GM12878 (cell line): ENCODE measurements at regions not wholly inside any gene's neighbourhood (a gene's known extent, or its start where the extent isn't known, plus 50 kb on each side); places are given as distances from the start of the nearest gene placed in this dataset.

Source experiments
- ATAC-seq: fragments of 200-7000 bp; cut with Tn5 transposase; 3 replicates; pipeline ENCODE4 v1.9.1; 2020; ENCODE audit warnings: mild to moderate bottlenecking, moderate library complexity
- BruUV-seq: library from RNA; stranded (reverse); fragments of 400-500 nt; replicated peaks from 2 replicates; lab custom pipeline; 2021; lab: Mats Ljungman, UMichigan
- CTCF ChIA-PET: fragments of 300-600 bp; sonication (Branson Sonifier 250); formaldehyde crosslinking; extraction: SDS; loops from one replicate; lab custom pipeline; 2021; ENCODE audit warnings: inconsistent platforms; lab: Yijun Ruan, JAX
- POLR2A ChIA-PET: fragments of 350-600 bp; formaldehyde crosslinking; extraction: SDS; loops from one replicate; lab custom pipeline; 2021; ENCODE audit warnings: inconsistent platforms; lab: Charles Lee
- RAD21 ChIA-PET: fragments of 300-600 bp; sonication (Branson Sonifier 250); formaldehyde crosslinking; loops from one replicate; lab custom pipeline; 2023; ENCODE audit warnings: antibody characterized with exemption; ENCODE audit not compliant: unreplicated experiment; lab: Charles Lee
- SMC1A ChIA-PET: fragments of 300-600 bp; sonication (Branson Sonifier 250); formaldehyde crosslinking; loops from one replicate; lab custom pipeline; 2023; ENCODE audit not compliant: unreplicated experiment, uncharacterized antibody; lab: Charles Lee
- DNase-seq: peaks from one replicate; pipeline ENCODE4 v3.0.0-alpha.2; 2011; ENCODE audit warnings: low read depth, low spot score
- FAIRE-seq: peaks from 3 replicates; lab custom pipeline; 2011; peaks lifted over from hg19 to GRCh38; lab: Jason Lieb, UNC
- H2AFZ ChIP-seq: 2 replicates; pipeline ENCODE4 v1.6.0; 2011; ENCODE audit warnings: low read depth, low read length, control low read depth; ENCODE audit not compliant: control insufficient read depth
- H3K27ac ChIP-seq: 2 replicates; pipeline ENCODE4 v1.5.1; 2011; ENCODE audit warnings: control low read depth; ENCODE audit not compliant: control insufficient read depth, insufficient read depth
- H3K27me3 ChIP-seq, 2 experiments: replicated peaks in 1 of 2; 2 replicates each; pipeline versions ENCODE4 v1.6.0 to v1.6.1; 2011; ENCODE audit warnings: low read length in 1 of 2; ENCODE audit not compliant: control insufficient read depth in 2 of 2, insufficient read depth in 2 of 2
- H3K36me3 ChIP-seq, 2 experiments: 2 replicates each; pipeline ENCODE4 v1.5.1; 2011; ENCODE audit warnings: low read length in 1 of 2; ENCODE audit not compliant: control insufficient read depth in 2 of 2, insufficient read depth in 2 of 2
- H3K4me1 ChIP-seq: 2 replicates; pipeline ENCODE4 v1.6.1; 2011; ENCODE audit warnings: mild to moderate bottlenecking, low read length, moderate library complexity, mixed read lengths; ENCODE audit not compliant: control insufficient read depth, insufficient read depth
- H3K4me2 ChIP-seq: 2 replicates; pipeline ENCODE4 v1.6.0; 2011; ENCODE audit warnings: control low read depth; ENCODE audit not compliant: control insufficient read depth, insufficient read depth
- H3K4me3 ChIP-seq: fragments of 200-600 bp; sonication (generic); 2 replicates; pipeline ENCODE4 v1.5.1; 2016
- H3K79me2 ChIP-seq: 2 replicates; pipeline ENCODE4 v1.6.0; 2011; ENCODE audit warnings: low read length; ENCODE audit not compliant: control insufficient read depth, insufficient read depth
- H3K9ac ChIP-seq: 2 replicates; pipeline ENCODE4 v1.8.0; 2011; ENCODE audit warnings: low read length, control low read depth, mixed read lengths; ENCODE audit not compliant: control insufficient read depth, insufficient read depth
- H3K9me3 ChIP-seq: replicated peaks from 3 replicates; pipeline ENCODE4 v1.5.1; 2011; ENCODE audit warnings: mild to moderate bottlenecking, low read length; ENCODE audit not compliant: control insufficient read depth, insufficient read depth
- H4K20me1 ChIP-seq: 2 replicates; pipeline ENCODE4 v1.6.0; 2011; ENCODE audit not compliant: control insufficient read depth, insufficient read depth
- E2F8 ChIP-seq: fragments of 450-650 bp; IDR thresholded peaks from 2 replicates; pipeline ENCODE4 v1.6.1; 2018; ENCODE audit warnings: mild to moderate bottlenecking, low read depth, moderate library complexity; ENCODE audit not compliant: partially characterized antibody
- KAT2A ChIP-seq: conservative IDR thresholded peaks from 2 replicates; pipeline ENCODE4 v1.6.1; 2011; ENCODE audit warnings: low read depth, low read length; ENCODE audit not compliant: control insufficient read depth
- NFXL1 ChIP-seq: fragments of 450-650 bp; IDR thresholded peaks from 2 replicates; pipeline ENCODE4 v1.6.1; 2017; ENCODE audit warnings: antibody characterized with exemption, mild to moderate bottlenecking, borderline replicate concordance
- POLR2A ChIP-seq: IDR thresholded peaks from 2 replicates; pipeline ENCODE4 v1.6.1; 2011; ENCODE audit warnings: low read depth, mild to moderate bottlenecking, low read length
- POU2F2 ChIP-seq: IDR thresholded peaks from 3 replicates; pipeline ENCODE4 v1.6.1; 2011; ENCODE audit warnings: low read depth, mild to moderate bottlenecking, low read length, borderline replicate concordance
- SMARCA5 ChIP-seq: fragments of 450-650 bp; IDR thresholded peaks from 2 replicates; pipeline ENCODE4 v1.6.1; 2017; ENCODE audit warnings: mild to moderate bottlenecking
- SUPT20H ChIP-seq: IDR thresholded peaks from 2 replicates; pipeline ENCODE4 v1.6.1; 2011; ENCODE audit warnings: low read depth, mild to moderate bottlenecking, low read length, moderate library complexity, borderline replicate concordance; ENCODE audit not compliant: control insufficient read depth
- ZNF207 ChIP-seq: fragments of 450-650 bp; IDR thresholded peaks from 2 replicates; pipeline ENCODE4 v1.6.1; 2014; ENCODE audit warnings: antibody characterized with exemption, mild to moderate bottlenecking, borderline replicate concordance
- WGBS: methylation state at CpG from one replicate; pipeline ENCODE4 v1.1.6; 2016; ENCODE audit warnings: low lambda C conversion rate; ENCODE audit not compliant: insufficient replicate concordance, insufficient coverage; ENCODE audit errors: missing lambda C conversion rate; 5-methylcytosine and 5-hydroxymethylcytosine counted together
- in situ Hi-C: fragments of 300-500 bp; cut with MboI; formaldehyde crosslinking; loops from 9 replicates; pipeline ENCODE4 v1.14.3; 2018; ENCODE audit warnings: mixed read lengths
- intact Hi-C: fragments of 100-400 bp; cut with micrococcal nuclease; formaldehyde crosslinking; loops from one replicate; pipeline ENCODE4 v1.14.2; 2022; ENCODE audit not compliant: unreplicated experiment
- TF ChIP-seq, protein P1 (sequence below): IDR thresholded peaks from 2 replicates; pipeline ENCODE4 v1.6.1; 2011; ENCODE audit warnings: borderline replicate concordance, low read depth, mild to moderate bottlenecking, moderate library complexity, mixed read lengths, low read length; ENCODE audit not compliant: insufficient read depth; ENCODE audit errors: extremely low read length
- TF ChIP-seq, protein P2 (sequence below): fragments of 450-650 bp; IDR thresholded peaks from 2 replicates; pipeline ENCODE4 v1.6.1; 2014; ENCODE audit warnings: mild to moderate bottlenecking
- TF ChIP-seq, protein P3 (sequence below): fragments of 150-350 bp; IDR thresholded peaks from 2 replicates; pipeline ENCODE4 v1.6.1; 2014; ENCODE audit warnings: mild to moderate bottlenecking, low read depth, low read length
- TF ChIP-seq, protein P4 (sequence below): IDR thresholded peaks from 2 replicates; pipeline ENCODE4 v1.6.1; 2012; ENCODE audit warnings: low read length, inconsistent platforms

DNA sequence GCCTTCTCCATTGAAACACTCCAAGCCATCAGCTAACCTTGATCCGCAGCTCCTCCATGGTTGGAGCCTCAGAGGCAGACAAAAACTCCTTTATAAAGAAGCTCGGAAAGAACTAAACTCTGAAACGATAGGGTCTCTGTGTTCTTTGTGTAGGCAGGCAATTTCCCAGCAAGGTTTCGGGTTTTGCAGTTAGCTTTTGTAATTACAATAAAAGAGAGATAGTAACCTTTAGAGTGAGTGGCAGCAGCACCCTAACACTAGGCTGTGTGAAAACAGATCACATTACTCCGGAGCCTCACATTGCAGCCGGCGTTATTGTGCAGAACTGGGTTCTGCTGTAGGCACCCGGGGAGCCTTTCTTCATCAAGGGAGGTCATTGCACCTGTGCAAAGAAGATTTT is 115.8 kb upstream of the MAP3K1 start (continued):
- TF ChIP-seq, protein P1, sequence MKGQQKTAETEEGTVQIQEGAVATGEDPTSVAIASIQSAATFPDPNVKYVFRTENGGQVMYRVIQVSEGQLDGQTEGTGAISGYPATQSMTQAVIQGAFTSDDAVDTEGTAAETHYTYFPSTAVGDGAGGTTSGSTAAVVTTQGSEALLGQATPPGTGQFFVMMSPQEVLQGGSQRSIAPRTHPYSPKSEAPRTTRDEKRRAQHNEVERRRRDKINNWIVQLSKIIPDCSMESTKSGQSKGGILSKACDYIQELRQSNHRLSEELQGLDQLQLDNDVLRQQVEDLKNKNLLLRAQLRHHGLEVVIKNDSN: no peak
- TF ChIP-seq KAT2A (no peak), POLR2A (no peak), ZNF207 (no peak)
- TF ChIP-seq, protein P2, sequence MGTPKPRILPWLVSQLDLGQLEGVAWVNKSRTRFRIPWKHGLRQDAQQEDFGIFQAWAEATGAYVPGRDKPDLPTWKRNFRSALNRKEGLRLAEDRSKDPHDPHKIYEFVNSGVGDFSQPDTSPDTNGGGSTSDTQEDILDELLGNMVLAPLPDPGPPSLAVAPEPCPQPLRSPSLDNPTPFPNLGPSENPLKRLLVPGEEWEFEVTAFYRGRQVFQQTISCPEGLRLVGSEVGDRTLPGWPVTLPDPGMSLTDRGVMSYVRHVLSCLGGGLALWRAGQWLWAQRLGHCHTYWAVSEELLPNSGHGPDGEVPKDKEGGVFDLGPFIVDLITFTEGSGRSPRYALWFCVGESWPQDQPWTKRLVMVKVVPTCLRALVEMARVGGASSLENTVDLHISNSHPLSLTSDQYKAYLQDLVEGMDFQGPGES: no peak

DNA sequence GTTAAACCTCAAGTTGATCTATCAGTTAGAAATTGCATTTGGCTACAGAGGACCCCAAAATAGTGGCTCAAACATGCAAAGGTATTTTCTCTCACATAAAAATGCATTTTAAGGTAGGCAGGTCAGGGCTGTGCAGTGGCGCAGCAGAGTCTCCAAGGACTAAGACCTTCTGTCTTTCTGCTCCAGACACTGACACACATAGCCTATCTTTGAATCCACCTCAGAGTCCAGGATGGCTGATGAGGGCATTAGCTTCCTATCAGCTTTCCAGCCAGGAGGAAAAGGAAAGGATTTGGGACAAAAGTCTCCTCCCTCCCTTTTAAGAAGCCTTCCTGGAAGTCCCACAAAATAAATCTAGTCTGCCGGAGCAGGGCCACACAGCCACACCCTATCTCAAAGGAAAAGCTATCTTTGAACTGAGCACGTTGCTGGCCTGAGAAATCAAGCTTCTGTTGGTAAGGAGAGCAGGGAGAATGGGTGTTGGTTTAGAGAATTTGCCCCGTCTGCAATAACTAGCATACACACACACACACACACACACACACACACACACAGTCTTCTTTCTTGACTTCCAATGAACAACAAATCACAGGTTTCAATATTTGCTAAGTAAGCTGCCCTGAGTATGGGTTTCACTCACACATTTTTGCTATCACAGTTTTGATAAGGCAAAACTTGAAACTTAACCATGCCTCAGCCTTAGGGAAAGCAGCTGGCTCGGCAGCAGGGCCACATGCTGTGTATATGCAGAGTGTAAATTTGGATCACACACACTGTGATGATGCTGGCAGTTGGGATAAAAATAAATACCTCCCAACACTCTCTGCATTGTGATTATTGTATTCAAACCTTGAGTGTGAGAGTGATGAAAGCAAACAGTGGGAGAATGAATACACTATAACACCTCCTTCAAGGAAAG is 116.6 kb upstream of the MAP3K1 start:
- WGBS: 33% methylated on average over 5 of the region's 5 CpGs
- FAIRE-seq (peak; percentile 84), DNase-seq (no peak), ATAC-seq (peak; percentile 48)
- no TSS peak for BruUV-seq
- H3K4me3 ChIP-seq: no peak overlapping the region
- H3K9ac ChIP-seq: no peak overlapping the region
- RAD21 ChIA-PET: interaction anchor here (0.8 to 1.1 kb wide), 2 partner anchors 14 to 139 kb away, joined by 3 to 7 read pairs; no protein-coding TSS in a partner anchor
- H3K4me2 ChIP-seq: no peak overlapping the region
- no peaks in the 10 kb centered on the region for H4K20me1 ChIP-seq
- H3K79me2 ChIP-seq: no peaks in the 10 kb centered on the region
- H3K27me3 ChIP-seq: peaks cover 0 to 13% of the 10 kb centered on the region in 2 experiments; a peak in 2 of 4 replicates
- no peak overlapping the region for H2AFZ ChIP-seq
- no peaks in the 10 kb centered on the region for H3K4me1 ChIP-seq
- H3K36me3 ChIP-seq: no peaks in the 10 kb centered on the region
- intact Hi-C loops (no loop called here), in situ Hi-C loops (no loop called here)
- no peak overlapping the region for H3K27ac ChIP-seq
- SMC1A ChIA-PET: interaction anchor here (0.8 to 3.1 kb wide), 6 partner anchors 8 to 369 kb away, joined by 3 to 13 read pairs (median 4); no protein-coding TSS in a partner anchor
- POLR2A ChIA-PET: interaction anchor here (0.7 kb wide), 1 partner anchor 121 kb away, joined by 3 read pairs; no protein-coding TSS in a partner anchor
- CTCF ChIA-PET: interaction anchor here (0.5 kb wide), 1 partner anchor 371 kb away, joined by 3 read pairs; no protein-coding TSS in a partner anchor
- no peaks in the 10 kb centered on the region for H3K9me3 ChIP-seq
- TF ChIP-seq POU2F2: no peak
- no peak for TF ChIP-seq NFXL1
- TF ChIP-seq, protein P3, sequence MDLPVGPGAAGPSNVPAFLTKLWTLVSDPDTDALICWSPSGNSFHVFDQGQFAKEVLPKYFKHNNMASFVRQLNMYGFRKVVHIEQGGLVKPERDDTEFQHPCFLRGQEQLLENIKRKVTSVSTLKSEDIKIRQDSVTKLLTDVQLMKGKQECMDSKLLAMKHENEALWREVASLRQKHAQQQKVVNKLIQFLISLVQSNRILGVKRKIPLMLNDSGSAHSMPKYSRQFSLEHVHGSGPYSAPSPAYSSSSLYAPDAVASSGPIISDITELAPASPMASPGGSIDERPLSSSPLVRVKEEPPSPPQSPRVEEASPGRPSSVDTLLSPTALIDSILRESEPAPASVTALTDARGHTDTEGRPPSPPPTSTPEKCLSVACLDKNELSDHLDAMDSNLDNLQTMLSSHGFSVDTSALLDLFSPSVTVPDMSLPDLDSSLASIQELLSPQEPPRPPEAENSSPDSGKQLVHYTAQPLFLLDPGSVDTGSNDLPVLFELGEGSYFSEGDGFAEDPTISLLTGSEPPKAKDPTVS: no peak
- no peak for TF ChIP-seq SMARCA5
- no peak for TF ChIP-seq E2F8
- TF ChIP-seq, protein P4, sequence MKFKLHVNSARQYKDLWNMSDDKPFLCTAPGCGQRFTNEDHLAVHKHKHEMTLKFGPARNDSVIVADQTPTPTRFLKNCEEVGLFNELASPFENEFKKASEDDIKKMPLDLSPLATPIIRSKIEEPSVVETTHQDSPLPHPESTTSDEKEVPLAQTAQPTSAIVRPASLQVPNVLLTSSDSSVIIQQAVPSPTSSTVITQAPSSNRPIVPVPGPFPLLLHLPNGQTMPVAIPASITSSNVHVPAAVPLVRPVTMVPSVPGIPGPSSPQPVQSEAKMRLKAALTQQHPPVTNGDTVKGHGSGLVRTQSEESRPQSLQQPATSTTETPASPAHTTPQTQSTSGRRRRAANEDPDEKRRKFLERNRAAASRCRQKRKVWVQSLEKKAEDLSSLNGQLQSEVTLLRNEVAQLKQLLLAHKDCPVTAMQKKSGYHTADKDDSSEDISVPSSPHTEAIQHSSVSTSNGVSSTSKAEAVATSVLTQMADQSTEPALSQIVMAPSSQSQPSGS: no peak
- TF ChIP-seq SUPT20H: no peak
